HL-60/S4 treated with retinoic acid at 250 ng/mL for 4 days and 3 days (cell line): ENCODE measurements at regions not wholly inside any gene's neighbourhood (a gene's known extent, or its start where the extent isn't known, plus 50 kb on each side); places are given as distances from the start of the nearest gene placed in this dataset.
"Not testable (repeated sequence)": the region's sequence is repeated elsewhere in the genome, so short reads cannot be mapped to it uniquely, and the experiment has no call there.

Experiments used
- in situ Hi-C: fragments of 300-500 bp; cut with MboI; formaldehyde crosslinking; loops from 2 replicates; pipeline ENCODE4 v1.7.0; 2022; ENCODE audit warnings: low sequenced_read_pairs

DNA sequence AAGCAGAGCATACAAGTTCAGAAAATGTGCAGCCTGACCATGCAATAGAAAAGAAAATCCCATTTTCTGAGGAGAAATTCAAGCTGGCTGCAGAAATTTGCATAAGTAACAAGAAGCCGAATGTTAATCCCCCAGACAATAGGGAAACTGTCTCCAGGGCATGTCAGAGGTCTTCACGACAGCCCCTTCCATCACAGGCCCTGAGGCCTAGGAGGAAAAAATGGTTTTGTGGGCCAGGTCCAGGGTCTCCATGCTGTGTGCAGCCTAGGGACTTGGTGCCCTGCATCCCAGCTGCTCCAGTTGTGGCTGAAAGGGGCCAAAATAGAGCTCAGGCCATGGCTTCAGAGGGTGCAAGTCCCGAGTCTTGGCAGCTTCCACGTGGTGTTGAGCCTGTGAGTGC is 225.8 kb upstream of the MSX2 start:
- in situ Hi-C loops = not testable (repeated sequence)

DNA sequence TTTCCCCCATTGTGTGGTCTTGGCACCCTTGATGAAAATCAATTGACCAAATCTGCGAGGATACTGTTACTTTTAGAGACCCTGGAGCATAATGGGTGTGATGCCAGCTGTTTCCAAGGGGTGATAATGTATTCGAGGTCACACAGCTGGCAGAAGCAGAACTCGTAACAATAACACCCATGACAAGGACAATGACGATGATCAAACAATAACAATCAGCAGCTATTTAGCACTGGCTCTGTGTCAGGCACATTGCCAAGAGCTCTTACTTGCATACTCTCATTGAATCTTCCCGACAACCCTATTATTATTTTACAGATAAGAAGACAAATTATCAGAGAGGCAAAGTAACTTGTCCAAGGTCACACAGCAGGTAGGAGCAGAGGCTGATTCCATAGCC is 223.7 kb upstream of the MSX2 start:
- in situ Hi-C loops = no loop called here

DNA sequence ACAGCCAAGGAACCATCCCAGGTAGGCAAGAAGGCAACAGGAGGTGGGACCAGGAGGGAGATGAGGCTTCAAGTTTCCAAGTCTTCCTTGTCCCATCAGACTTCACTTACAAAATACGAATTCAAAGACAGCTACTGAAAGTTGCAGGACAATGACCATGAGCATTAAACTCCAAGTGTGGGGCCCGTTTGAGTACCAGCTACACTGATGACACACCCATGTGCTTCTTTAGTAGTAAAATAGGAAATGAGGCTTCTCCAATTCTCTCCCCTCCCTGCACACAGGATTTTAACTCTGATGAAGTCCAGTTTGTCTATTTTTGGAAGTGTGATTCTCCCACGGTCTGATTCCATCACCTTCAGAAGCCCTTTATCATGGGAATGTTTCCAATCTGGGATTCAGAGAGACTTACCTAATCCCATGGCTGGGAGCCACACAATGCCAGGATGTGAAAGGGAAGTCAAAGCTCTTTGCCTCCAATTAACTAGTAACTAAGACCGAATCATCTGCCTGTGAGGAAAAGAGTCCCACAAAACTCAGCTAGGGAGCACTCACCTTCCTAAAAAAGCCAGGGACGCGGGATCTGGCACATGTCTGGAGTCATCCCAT is 222.8 kb upstream of the MSX2 start:
- in situ Hi-C loops = no loop called here

DNA sequence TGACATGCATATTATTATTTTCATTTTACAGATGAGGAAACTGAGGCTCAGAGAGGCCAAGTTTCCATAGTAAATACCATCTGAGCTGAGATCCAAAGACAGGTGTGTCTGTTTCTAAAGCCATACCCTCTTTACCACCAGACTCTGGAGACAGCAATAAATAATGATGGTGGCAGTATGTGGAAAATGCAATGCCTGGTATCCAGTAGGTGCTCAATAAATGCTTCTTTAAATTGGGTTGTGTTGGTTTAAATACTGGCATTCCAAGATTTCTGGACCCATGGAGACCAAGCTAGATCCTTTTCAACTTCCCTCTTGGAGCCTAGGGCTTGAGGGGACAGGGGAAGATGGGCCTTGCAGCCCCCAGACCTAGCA is 221.3 kb upstream of the MSX2 start:
- in situ Hi-C loops = no loop called here

DNA sequence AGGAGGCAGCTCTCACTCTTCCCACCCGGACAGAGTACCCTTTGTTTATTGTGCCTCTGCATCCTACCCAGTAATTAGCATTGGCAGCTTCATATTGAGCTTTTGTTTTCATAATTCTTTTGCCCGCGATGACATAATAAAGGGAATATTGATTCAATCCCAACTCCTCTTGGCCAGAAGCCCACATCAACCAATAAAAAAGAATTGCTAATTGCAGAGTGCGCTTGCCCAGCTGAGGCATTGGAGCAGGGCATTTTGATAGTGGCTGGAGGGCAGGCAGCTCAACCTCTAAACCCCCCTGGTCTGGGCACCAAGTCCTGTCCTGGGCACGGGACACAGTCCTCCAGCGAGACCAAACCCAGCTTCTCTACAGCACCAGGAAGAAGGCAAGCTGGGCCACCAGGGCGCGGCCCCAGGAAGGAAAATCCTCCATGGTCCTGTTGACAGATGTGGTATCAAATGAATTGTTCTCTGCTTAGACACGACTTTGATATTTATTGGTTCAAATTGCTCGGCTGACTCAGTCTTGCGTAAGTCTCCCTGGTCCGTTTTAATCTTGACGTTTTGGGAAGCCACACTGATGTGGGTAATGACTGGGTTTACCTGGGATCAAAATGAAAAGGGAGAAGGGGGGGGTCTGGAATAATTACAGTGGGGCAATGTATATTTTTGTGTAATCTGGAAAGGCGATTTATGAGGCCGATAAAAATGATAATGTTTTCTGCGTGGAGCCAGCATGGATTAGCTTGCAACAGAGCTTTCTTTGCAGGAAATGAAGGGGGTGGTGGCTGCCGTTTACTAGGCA is 220.7 kb upstream of the MSX2 start:
- in situ Hi-C loops = no loop called here

DNA sequence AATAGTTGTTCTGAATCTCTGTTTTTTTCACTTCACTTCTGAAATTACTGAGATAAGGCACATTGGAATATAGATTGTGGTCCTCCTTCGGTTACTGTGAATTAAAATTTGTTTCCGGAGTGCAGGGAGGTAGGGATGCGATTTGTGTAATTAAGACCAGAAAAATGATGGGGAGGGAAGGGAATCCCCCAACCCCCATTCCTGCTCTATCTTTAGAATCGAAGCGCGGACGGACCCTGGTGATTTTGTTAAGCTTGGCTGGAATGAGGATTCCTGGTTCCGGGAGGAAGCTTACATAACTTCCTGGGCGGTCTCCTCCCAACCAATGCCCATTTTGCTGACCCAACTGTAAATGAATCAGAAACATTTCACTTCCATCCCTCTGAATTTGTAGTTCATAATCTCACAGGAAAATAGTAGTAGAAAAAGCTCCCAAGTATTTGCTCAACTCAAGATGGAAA is 220.1 kb upstream of the MSX2 start:
- in situ Hi-C loops = no loop called here

DNA sequence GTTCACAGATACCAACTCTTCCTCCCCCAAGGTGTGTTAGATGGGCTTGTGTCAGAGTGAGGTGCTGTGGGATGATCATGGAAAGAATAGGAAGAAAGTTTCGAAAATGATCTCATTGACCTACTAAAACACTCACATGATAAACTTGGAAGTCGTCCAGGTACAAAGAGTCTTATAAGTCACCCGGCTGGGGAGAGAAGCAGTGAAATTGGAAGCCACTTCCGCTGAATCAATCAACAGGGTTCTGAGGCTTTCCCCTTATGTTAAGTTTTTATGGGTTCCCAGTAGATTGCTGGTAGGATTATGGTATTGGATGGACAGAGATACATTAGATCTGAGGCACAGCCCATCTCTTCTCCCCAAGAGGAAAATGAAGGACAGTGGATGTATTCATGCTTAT is 218.8 kb upstream of the MSX2 start:
- in situ Hi-C loops = no loop called here

DNA sequence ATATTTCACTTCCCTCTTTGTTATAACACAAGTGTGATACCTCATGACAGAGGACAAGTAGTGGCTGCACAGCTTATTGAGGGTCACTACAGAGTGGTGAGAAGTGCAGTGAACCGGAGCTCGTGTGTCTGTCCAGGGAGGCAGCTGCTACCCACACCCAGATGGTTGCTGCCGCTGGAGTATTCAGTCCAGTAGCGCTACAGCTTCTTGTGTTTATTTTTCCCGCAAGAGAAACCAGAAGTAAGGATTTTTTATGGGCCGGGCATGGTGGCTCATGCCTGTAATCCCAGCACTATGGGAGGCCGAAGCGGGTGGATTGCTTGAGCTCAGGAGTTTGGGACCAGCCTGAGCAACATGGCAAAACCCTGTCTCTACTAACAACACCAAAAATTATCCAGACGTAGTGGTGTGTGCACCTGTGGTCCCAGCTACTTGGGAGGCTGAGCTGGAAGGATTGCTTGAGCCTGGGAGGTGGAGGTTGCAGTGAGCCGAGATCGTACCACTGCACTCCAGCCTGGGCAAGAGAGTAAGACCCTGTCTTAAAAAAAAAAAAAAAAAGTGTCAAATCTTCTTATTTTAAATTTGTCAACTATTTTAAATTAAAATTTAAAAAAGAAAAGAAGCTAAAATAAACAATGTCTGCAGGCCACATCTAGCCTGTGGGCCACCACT is 213.5 kb upstream of the MSX2 start:
- in situ Hi-C loops = not testable (repeated sequence)

DNA sequence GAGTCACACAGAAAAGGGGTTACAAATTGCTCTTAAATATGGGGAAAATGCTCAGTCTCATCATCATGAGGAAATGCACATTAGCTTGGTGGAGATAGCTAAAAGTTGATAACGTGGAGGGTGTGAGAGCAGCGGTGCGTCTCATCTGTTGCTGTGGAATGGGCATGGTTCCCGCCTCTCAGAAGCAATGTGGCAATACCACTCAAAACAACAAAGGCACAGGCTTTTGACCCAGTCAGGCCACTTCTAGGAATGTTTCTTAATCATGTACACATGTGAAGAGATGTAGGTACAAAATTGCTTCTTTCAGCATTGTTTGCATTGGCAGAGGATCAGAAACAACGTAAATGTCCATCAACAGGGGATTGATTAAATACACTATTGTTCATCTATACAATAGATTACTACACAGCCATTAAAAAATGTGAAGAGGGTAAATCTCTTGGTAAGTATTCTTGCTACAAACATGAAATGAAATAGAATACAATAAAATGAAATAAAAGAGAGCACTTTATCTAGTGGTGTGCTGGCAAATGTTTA is 212.6 kb upstream of the MSX2 start:
- in situ Hi-C loops = no loop called here

DNA sequence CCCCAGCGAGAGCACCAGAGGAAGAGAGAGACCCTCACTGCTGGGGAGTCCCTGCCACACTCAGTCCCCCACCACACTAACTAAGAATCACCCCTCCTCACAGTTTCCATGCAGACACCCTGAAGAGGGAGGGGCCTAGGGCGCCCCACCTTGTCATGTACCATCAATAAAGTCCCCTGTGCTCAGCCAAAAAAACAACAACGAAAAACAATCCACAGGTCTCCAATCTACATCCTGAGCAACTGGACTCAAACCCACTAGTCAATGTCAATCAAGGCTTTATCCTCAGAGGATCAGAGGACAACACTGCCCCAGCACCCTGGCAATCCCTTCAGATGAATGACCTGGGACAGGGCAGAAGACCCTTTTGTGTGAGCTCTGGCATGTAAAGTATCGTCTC is 210.1 kb upstream of the MSX2 start:
- in situ Hi-C loops = no loop called here

DNA sequence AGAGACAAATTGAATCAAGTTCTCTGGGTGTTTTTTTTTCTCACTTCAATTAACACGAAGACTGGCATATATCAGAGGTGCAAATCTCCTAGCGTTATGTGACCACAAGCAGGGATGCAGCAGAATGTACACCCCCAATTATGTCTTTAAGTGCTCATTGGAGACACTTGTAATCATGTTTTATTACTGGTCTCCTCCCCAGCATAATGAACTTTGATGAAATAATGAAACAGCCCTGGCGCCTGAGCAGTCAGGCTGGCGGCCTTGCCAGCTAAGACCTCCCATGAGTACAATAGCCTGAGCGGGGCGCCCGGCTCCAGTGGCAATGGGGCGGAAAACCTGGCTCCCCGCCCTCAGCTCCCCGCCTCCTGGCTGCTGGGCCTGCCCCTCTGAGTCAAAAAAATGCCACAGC is 209.4 kb upstream of the MSX2 start:
- in situ Hi-C loops = no loop called here

DNA sequence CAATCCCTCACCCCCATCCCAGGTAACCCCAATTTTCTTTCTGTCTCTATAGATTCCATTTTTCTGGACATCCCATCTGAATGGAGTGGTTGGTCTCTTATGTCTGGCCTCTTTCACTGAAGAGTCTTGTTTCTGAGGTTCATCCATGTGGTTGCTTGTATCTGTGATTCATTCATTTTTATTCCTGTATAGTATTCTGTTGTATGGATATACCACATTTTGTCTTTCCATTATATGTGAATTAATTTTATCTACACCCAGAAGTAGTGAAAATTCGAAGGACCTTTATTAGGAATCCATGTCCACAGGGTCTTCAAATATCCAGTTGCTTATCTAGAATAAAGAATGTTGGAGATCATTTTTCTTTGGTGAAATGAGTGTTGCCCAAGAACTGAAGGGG is 207.6 kb upstream of the MSX2 start:
- in situ Hi-C loops = no loop called here

DNA sequence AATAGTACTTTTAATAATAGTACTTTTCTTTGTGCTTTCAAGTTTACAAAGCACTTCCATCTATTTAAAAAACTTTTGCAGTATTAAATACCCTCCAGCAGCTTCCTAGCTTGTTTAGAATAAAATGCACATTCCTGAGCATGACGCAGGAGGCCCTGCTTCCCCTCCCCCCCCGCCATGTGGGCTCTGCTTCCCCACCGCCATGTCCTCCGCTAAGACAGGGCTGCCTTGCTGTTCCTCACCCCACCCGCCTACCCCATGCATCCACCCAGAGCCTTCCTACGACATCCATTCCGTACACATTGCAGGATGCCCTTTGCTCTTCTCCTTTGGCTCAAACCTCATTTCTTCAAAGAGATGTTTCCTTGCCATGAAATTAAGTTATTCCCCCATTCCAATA is 205.9 kb upstream of the MSX2 start:
- in situ Hi-C loops = no loop called here

DNA sequence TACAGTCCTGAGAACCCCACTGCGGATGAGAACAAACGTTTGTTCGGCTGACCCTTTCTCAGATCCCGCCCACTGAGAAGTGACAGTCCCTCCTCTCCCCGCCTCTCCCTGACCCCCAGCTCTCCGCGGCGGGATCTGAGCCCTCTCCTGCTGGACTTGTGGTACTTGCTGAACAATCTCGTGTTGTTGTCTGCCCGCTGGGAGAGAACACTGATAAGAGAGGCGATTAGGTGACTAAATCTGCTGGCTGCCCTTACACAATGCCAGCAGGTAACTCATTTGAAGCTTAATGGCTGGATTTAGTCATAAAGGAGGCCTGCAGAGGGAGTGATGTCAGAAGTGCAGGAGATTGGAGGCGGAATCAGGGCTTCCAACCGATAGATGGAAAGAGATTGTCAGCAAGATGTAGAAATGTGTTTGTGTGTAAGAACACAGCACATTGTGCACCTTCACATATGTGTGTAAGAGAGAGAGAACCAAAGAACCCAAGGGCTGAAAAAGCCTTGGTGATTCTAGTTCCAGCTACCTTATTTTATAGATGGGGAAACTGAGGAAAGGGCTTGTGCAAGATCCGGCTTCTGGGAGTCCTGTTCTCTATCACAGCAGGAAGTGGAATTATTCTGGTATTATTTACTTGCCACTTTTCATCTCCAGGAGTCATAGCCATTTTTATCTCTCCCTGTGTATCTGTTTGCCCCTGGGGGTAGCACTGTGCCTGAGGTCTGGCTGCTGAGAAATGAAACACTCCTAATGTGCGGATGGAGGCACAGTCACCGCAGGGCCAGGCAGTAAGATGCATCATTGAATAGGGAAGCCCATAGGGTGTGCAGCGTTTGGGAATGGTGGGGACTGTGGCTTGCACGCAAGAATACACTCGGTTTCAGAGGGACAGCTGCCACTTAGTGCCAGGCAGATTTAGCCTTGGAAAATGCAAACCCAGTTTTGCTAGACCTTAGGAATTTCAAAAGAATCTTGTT is 203.7 kb upstream of the MSX2 start:
- in situ Hi-C loops = no loop called here

DNA sequence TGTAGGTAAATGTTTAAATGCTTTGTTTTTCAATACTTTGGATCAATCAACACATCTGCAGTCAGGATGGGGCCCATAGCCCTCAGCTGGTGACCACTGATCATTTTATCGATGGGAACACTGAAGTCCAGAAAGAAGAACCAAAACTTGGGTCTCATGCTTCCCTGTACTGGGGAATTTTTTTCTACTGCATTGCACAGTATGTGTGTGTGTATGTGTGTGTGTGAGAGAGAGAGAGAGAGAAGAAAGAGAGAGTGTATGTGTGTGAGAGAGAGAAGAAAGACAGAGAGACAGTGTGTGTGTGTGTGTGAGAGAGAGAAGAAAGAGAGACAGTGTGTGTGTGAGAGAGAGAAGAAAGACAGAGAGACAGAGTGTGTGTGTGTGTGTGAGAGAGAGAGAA is 202.9 kb upstream of the MSX2 start:
- in situ Hi-C loops = no loop called here

DNA sequence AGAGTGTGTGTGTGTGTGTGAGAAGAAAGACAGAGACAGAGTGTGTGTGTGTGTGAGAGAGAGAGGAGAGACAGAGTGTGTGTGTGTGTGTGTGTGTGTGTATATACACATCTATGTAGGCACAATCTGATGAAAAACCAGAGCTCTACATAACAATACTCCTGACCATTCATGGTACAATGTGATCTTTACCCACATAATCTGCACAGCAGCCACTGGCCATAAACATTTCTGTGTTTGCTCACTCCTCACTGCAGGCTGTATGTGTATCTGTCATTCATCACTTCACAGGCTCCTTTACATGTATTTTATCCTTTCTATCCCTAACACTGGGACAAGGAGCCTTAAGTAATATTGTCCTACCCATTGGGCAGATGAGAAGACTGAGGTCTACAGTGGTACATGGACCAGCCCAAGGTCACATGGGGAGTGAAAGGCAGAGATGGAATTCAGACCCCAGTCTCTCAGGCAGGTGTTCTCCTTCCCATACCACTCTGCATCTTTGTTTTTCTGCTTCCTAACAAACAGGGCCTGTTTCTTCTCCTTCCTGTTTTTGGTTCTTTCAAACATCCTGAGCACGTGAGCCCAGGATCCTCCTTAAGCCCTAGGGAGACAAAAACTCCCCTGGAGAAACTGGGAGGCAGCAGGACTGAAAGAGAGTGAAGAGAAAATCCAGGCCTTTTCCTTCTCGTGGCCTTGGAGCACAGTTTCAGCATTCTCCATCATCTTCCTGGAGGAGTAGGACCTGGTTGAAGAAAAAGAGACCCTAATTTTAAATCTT is 201.7 kb upstream of the MSX2 start:
- in situ Hi-C loops = no loop called here

DNA sequence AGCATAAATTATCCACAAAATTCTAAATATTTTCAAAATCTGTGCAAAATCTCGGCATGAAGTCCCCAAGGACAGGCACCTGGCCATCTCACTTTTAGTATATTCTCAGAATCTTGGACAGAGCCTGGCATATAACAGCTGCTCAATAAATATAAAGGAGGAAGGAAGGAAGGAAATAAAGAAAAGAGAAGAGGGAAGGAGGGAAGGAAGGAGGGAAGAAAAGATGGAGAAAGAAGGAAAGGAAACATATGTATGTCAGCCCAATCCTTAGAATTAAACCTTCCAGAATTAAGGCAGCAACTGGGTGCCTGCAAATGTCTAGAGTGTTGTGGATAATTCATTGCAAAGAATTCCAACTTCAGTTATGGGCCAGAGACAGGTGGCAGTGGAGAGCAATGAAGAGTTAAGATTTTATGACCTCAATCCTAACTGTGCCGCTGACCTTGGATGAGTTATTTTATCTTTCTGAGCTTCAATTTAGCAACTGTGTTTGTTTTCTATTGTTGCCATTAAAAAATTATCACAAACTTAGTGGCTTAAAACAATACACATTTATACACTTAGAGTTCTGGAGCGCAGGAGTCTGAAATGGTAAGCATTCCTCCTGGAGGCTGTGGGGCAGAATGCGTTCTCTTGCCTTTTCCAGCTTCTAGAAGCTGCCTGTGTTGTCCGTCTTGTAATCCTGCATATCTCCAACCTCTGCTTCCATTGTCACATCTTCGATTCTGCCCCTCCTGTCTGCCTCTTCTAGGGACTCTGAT is 200.9 kb upstream of the MSX2 start:
- in situ Hi-C loops = no loop called here

DNA sequence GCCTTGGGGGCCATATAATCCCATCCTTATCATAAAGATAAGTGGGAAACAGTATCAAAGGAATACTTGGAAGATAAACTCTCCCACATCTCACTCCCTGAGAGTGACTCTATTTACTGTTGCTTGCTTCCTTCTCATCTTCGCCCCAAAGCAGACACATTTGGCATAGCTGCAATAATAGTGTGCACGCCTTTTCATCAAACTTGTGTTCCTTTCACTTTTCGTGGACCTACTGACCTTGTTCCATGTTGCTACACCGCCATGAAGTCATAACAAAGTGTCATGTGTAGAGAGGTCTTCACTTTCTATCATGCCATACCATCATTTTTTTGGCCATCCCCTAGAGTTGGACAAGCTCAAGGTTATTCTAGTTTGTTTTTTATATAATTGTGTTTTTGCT is 200.0 kb upstream of the MSX2 start:
- in situ Hi-C loops = no loop called here

DNA sequence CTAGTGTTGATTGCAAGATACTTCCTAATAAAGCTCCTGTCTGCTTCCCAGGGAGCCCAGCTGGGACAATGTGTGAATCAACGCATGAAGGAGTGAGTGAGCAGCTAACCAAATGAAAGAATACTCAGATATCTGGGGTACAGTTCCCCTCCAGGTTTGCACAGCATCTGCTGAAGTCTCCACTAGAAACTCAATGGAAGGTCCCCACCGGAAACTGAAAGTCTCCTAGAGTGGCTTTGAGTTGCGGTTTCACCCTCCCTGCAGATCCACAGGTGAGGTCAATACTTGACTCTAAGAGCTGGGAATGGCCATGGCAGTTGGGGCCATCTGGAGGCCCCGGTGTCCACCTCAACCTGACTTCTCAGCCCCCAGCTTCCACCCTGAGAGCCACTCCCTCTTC is 198.2 kb upstream of the MSX2 start:
- in situ Hi-C loops = no loop called here
